NAMALWA (cell line): ENCODE measurements at regions not wholly inside any gene's neighbourhood (a gene's known extent, or its start where the extent isn't known, plus 50 kb on each side); places are given as distances from the start of the nearest gene placed in this dataset.
"Not testable (repeated sequence)": the region's sequence is repeated elsewhere in the genome, so short reads cannot be mapped to it uniquely, and the experiment has no call there.

Experiments
- DNase-seq: peaks from one replicate; pipeline ENCODE4 v3.0.0-alpha.2; 2015; ENCODE audit warnings: low spot score

- DNase-seq, result no peak
Measured at GRCh38 chr16:63702981-63703590, 1418.8 kb downstream of the CDH11 start.

- DNase-seq, result no peak
Measured at GRCh38 chr16:63697736-63698135, 1424.1 kb downstream of the CDH11 start.

- no peak for DNase-seq
Measured at GRCh38 chr16:63695347-63695746, 1426.5 kb downstream of the CDH11 start.

GRCh38 chr16:63690961-63691360, 1430.9 kb downstream of the CDH11 start:
- no peak for DNase-seq

- no peak for DNase-seq
Measured at GRCh38 chr16:63690267-63690666, 1431.6 kb downstream of the CDH11 start.

- DNase-seq, result no peak
Measured at GRCh38 chr16:63689068-63689467, 1432.8 kb downstream of the CDH11 start.

GRCh38 chr16:63684149-63685101, 1437.4 kb downstream of the CDH11 start:
- no peak for DNase-seq

GRCh38 chr16:63682844-63683243, 1439.0 kb downstream of the CDH11 start:
- DNase-seq, result no peak

GRCh38 chr16:63672493-63672892, 1449.4 kb downstream of the CDH11 start:
- no peak for DNase-seq

GRCh38 chr16:63663155-63663554, 1458.7 kb downstream of the CDH11 start:
- DNase-seq, result no peak

GRCh38 chr16:63655846-63656245, 1466.0 kb downstream of the CDH11 start:
- no peak for DNase-seq

- no peak for DNase-seq
Measured at GRCh38 chr16:63653044-63653839, 1468.6 kb downstream of the CDH11 start.

GRCh38 chr16:63652091-63652490, 1469.8 kb downstream of the CDH11 start:
- DNase-seq, result no peak

- DNase-seq, result no peak
Measured at GRCh38 chr16:63650550-63650949, 1471.3 kb downstream of the CDH11 start.

GRCh38 chr16:63633706-63634445, 1488.0 kb downstream of the CDH11 start:
- not testable (repeated sequence) for DNase-seq

- DNase-seq, result no peak
Measured at GRCh38 chr16:63629272-63629671, 1492.6 kb downstream of the CDH11 start.

- DNase-seq, result no peak
Measured at GRCh38 chr16:63628812-63629211, 1493.1 kb downstream of the CDH11 start.

GRCh38 chr16:63625126-63625525, 1496.7 kb downstream of the CDH11 start:
- DNase-seq, result no peak

GRCh38 chr16:63623551-63624039, 1498.3 kb downstream of the CDH11 start:
- no peak for DNase-seq

GRCh38 chr16:63618896-63619485, 1502.9 kb downstream of the CDH11 start:
- DNase-seq, result no peak
